ENCODE measurements at regions not wholly inside any gene's neighbourhood (a gene's known extent, or its start where the extent isn't known, plus 50 kb on each side); places are given as distances from the start of the nearest gene placed in this dataset.

DNA sequence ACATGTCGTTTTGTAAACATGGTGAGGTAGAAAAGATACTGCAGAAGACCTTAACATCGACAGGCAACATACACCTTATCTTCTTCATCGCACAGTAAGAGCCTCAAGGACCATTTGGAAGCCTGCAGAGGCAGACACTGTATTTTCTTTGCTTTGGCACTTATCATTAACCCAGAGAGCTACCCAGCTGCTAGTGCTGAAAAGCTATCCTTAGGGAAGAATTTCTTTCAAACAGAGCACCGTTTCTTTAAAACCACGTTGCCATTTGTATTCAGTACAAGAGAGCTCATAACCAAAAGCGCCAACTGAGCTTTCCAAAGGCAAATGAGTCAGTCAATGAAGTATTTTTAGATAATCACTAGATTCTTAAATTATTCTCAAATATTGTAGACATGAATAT lies 306.6 kb downstream of the EPM2A start:
- no peak overlapping the region for H3K9ac ChIP-seq (ENCODE audit: insufficient read length)
- no peak overlapping the region for H3K27ac ChIP-seq
- H3K4me3 ChIP-seq, result no peak overlapping the region
- DNase-seq (ENCODE audit: low read depth, low spot score), result no peak
- no peak for TF ChIP-seq POLR2AphosphoS5 (IDR thresholded peaks at IDR 0.05; ENCODE audit: borderline replicate concordance, low read depth, low read length)
- H3K36me3 ChIP-seq (ENCODE audit: insufficient read depth, low read length), result no peaks in the 10 kb centered on the region
- no peaks in the 10 kb centered on the region for H3K9me3 ChIP-seq (ENCODE audit: low read depth, low read length)

DNA sequence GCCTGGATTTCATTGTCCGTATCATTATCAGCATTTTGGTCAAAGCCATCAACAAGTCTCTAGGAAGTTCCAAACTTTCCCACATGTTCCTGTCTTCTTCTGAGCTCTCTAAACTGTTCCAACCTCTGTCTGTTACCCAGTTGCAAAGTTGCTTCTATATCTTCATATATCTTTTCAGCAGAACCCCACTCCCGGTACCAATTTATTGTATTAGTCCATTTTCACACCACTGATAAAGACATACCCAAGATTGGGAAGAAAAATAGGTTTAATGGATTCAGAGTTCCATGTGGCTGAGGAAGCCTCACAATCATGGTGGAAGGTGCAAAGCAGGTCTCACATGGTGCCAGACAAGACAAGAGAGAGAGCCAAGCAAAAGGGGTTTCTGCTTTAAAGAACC lies 293.2 kb downstream of the EPM2A start:
- no peak for DNase-seq (ENCODE audit: low read depth, low spot score)
- Histone ChIP-seq H3K27ac (no peak overlapping the region), H3K9ac (ENCODE audit: insufficient read length) (no peak overlapping the region), H3K4me3 (no peak overlapping the region), H3K36me3 (ENCODE audit: insufficient read depth, low read length) (no peaks in the 10 kb centered on the region), H3K9me3 (ENCODE audit: low read depth, low read length) (0 out of 2 replicates have a peak, but pooled peaks cover 4% of the 10 kb centered on the region)
- TF ChIP-seq FOXP2 (optimal IDR thresholded peaks at IDR 0.05; ENCODE audit: control extremely low read depth, extremely low read length, insufficient read depth), result no peak
- no peak for TF ChIP-seq POLR2AphosphoS5 (IDR thresholded peaks at IDR 0.05; ENCODE audit: borderline replicate concordance, low read depth, low read length)
- TF ChIP-seq EZH2 (IDR thresholded peaks at IDR 0.05), result no peak

DNA sequence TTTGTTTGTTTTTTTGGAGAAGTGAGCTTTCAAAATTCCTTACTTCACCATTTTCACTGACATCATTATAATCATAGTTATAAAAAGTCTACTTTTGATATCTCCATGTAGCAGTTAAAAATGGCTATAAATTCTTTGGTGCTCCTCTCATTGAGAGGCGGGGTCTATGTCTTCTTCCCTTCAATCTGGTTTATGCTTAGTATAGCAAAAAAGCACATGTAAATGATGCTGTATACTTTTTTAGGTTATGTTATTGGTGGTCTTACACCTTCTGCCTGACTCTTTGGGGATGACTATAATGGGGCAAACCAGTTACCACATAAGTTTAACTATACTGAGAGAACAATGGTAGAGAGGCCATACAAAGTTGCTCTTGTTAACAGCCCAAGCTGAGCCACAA lies 289.6 kb downstream of the EPM2A start:
- TF ChIP-seq POLR2AphosphoS5 (IDR thresholded peaks at IDR 0.05; ENCODE audit: borderline replicate concordance, low read depth, low read length), result no peak
- TF ChIP-seq FOXP2 (optimal IDR thresholded peaks at IDR 0.05; ENCODE audit: control extremely low read depth, extremely low read length, insufficient read depth), result no peak
- no peak for TF ChIP-seq EZH2 (IDR thresholded peaks at IDR 0.05)
- DNase-seq (ENCODE audit: low read depth, low spot score), result no peak
- H3K36me3 ChIP-seq (ENCODE audit: insufficient read depth, low read length), result no peaks in the 10 kb centered on the region
- H3K4me3 ChIP-seq, result no peak overlapping the region
- no peak overlapping the region for H3K9ac ChIP-seq (ENCODE audit: insufficient read length)
- no peak overlapping the region for H3K27ac ChIP-seq
- H3K9me3 ChIP-seq (ENCODE audit: low read depth, low read length), result 0 out of 2 replicates have a peak, but pooled peaks cover 4% of the 10 kb centered on the region

DNA sequence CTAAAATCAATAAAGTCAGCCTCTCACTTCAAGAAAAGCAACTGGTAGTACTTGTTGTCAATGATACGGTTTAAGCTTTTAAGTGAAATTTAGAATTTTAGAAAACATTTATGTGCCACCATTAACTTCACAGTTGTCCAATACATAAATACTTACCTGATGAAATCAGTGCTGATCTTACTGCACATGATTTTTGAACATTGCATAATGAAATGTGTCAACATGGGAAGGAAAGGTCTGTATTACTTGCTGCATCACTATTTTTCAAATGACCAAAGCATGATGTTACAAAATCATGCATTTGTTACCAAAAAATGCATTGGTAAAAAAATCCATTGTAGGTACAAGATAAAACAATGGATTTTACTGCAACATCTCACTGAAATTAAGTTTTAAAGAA lies 284.3 kb downstream of the EPM2A start:
- H3K27ac ChIP-seq, result no peak overlapping the region
- H3K4me3 ChIP-seq, result no peak overlapping the region
- no peaks in the 10 kb centered on the region for H3K36me3 ChIP-seq (ENCODE audit: insufficient read depth, low read length)
- DNase-seq (ENCODE audit: low read depth, low spot score), result no peak
- TF ChIP-seq FOXP2 (optimal IDR thresholded peaks at IDR 0.05; ENCODE audit: control extremely low read depth, extremely low read length, insufficient read depth) (no peak), POLR2AphosphoS5 (IDR thresholded peaks at IDR 0.05; ENCODE audit: borderline replicate concordance, low read depth, low read length) (no peak), EZH2 (IDR thresholded peaks at IDR 0.05) (no peak)
- H3K9me3 ChIP-seq (ENCODE audit: low read depth, low read length), result no peaks in the 10 kb centered on the region
- no peak overlapping the region for H3K9ac ChIP-seq (ENCODE audit: insufficient read length)

DNA sequence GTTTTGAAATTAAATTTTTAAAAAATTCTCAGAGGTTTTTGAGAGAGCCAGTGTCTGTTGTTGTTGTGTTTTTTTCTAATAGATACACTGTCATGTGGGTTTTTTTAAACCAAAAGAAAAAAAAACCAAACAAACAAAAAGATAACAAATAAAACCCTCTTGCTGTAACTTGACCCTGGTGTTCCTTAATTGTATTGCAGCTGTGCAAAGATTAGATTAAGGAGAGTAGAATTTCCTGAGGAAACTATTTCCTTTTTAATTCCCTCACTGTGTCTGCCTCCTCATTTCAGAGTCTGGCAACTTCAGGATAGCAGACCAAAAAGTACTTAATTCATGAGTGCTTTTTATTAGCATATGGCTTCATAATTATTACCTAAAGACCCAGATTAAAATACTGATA lies 281.9 kb downstream of the EPM2A start:
- Histone ChIP-seq H3K9ac (ENCODE audit: insufficient read length) (no peak overlapping the region), H3K36me3 (ENCODE audit: insufficient read depth, low read length) (no peaks in the 10 kb centered on the region), H3K27ac (peak overlapping the region; percentile 80), H3K9me3 (ENCODE audit: low read depth, low read length) (no peaks in the 10 kb centered on the region), H3K4me3 (peak overlapping the region; percentile 37; the same call in 1 of the 2 replicates)
- DNase-seq (ENCODE audit: low read depth, low spot score), result peak; percentile 45
- TF ChIP-seq FOXP2 (optimal IDR thresholded peaks at IDR 0.05; ENCODE audit: control extremely low read depth, extremely low read length, insufficient read depth) (no peak), EZH2 (IDR thresholded peaks at IDR 0.05) (no peak), POLR2AphosphoS5 (IDR thresholded peaks at IDR 0.05; ENCODE audit: borderline replicate concordance, low read depth, low read length) (no peak; the same call in 1 of the 2 replicates)

DNA sequence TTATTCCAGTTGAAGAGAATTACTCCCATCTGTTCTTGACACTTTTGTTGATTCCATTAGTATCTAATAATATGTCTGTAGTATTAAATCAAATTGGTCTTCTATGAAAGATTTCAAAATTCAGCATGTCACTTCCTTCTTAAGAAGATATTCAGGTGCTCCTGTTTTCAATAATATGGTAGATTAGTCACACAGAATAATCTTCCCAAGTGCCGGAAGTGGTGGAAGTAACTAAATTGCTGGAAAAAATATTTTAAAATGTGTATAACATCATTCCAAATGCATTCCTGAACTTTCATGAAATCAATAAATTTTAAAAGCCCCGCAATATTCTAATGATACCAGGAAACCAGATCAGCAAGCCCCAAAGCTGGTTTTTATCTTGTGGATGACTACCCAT lies 281.3 kb downstream of the EPM2A start:
- TF ChIP-seq EZH2 (IDR thresholded peaks at IDR 0.05) (no peak), POLR2AphosphoS5 (IDR thresholded peaks at IDR 0.05; ENCODE audit: borderline replicate concordance, low read depth, low read length) (no peak; the same call in 1 of the 2 replicates), FOXP2 (optimal IDR thresholded peaks at IDR 0.05; ENCODE audit: control extremely low read depth, extremely low read length, insufficient read depth) (no peak)
- Histone ChIP-seq H3K9me3 (ENCODE audit: low read depth, low read length) (no peaks in the 10 kb centered on the region), H3K36me3 (ENCODE audit: insufficient read depth, low read length) (no peaks in the 10 kb centered on the region), H3K9ac (ENCODE audit: insufficient read length) (no peak overlapping the region), H3K4me3 (peak overlapping the region; percentile 37; the same call in 1 of the 2 replicates), H3K27ac (peak overlapping the region; percentile 80)
- peak; percentile 75 for DNase-seq (ENCODE audit: low read depth, low spot score)

DNA sequence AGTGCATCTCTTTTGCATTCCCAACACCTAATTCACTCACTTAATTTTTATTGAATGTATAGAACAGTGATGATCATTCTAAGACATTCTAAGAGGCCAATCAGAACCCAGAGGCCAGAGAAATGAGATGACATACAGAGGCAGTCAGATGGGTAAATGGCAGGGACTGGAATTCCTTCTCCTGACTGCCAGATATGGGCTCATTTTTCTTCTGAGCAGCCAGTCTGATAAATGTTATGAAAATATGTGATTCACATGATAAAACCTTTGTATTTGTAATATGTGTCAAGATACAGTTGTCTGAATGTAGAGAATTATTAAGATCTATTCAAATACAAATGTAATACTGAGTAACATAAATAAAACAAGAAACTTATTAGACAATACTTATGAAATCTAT lies 277.8 kb downstream of the EPM2A start:
- no peak for DNase-seq (ENCODE audit: low read depth, low spot score)
- TF ChIP-seq EZH2 (IDR thresholded peaks at IDR 0.05), result no peak
- no peak for TF ChIP-seq FOXP2 (optimal IDR thresholded peaks at IDR 0.05; ENCODE audit: control extremely low read depth, extremely low read length, insufficient read depth)
- no peak for TF ChIP-seq POLR2AphosphoS5 (IDR thresholded peaks at IDR 0.05; ENCODE audit: borderline replicate concordance, low read depth, low read length)
- Histone ChIP-seq H3K9me3 (ENCODE audit: low read depth, low read length) (no peaks in the 10 kb centered on the region), H3K36me3 (ENCODE audit: insufficient read depth, low read length) (no peaks in the 10 kb centered on the region), H3K9ac (ENCODE audit: insufficient read length) (no peak overlapping the region), H3K4me3 (no peak overlapping the region), H3K27ac (no peak overlapping the region)

DNA sequence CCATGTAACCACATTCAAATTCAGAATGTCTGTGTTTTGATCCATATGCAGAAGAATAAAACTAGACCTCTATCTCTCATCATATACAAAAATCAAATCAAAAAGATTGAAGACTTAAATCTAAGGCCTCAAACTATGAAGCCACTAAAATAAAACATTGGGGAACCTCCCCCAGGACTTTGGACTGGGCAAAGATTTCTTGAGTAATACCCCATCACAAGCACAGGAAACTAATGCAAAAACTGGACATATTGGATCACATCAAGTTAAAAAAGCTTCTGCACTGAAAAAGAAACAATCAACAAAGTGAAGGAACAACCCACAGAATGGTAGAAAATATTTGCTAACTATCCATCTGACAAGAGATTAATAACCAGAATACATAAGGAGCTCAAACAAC lies 266.8 kb downstream of the EPM2A start:
- H3K4me3 ChIP-seq, result no peak overlapping the region
- H3K9me3 ChIP-seq (ENCODE audit: low read depth, low read length), result no peaks in the 10 kb centered on the region
- no peak for TF ChIP-seq POLR2AphosphoS5 (IDR thresholded peaks at IDR 0.05; ENCODE audit: borderline replicate concordance, low read depth, low read length)
- no peak for TF ChIP-seq EZH2 (IDR thresholded peaks at IDR 0.05)
- no peak for TF ChIP-seq FOXP2 (optimal IDR thresholded peaks at IDR 0.05; ENCODE audit: control extremely low read depth, extremely low read length, insufficient read depth)
- no peak overlapping the region for H3K27ac ChIP-seq
- DNase-seq (ENCODE audit: low read depth, low spot score), result no peak
- H3K9ac ChIP-seq (ENCODE audit: insufficient read length), result no peak overlapping the region
- no peaks in the 10 kb centered on the region for H3K36me3 ChIP-seq (ENCODE audit: insufficient read depth, low read length)

DNA sequence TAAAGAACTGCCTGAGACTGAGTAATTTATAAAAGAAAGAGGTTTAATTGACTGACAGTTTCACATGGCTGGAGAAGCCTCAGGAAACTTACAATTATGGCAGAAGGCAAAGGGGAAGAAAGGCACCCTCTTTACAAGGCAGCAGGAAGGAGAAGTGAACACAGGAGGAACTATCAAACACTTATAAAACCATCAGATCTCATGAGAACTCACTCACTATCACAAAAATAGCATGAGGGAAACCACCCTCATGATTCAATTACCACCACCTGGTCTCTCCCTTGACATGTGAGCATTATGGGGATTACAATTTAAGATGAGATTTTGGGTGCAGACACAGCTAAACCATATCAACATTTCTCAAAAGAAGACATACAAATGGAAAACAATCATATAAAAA lies 266.3 kb downstream of the EPM2A start:
- Histone ChIP-seq H3K36me3 (ENCODE audit: insufficient read depth, low read length) (no peaks in the 10 kb centered on the region), H3K9me3 (ENCODE audit: low read depth, low read length) (no peaks in the 10 kb centered on the region), H3K4me3 (no peak overlapping the region), H3K9ac (ENCODE audit: insufficient read length) (no peak overlapping the region), H3K27ac (no peak overlapping the region)
- no peak for TF ChIP-seq EZH2 (IDR thresholded peaks at IDR 0.05)
- TF ChIP-seq FOXP2 (optimal IDR thresholded peaks at IDR 0.05; ENCODE audit: control extremely low read depth, extremely low read length, insufficient read depth), result no peak
- no peak for TF ChIP-seq POLR2AphosphoS5 (IDR thresholded peaks at IDR 0.05; ENCODE audit: borderline replicate concordance, low read depth, low read length)
- DNase-seq (ENCODE audit: low read depth, low spot score), result no peak

All from SK-N-MC (cell line).